ENCODE measurements at regions not wholly inside any gene's neighbourhood (a gene's known extent, or its start where the extent isn't known, plus 50 kb on each side); places are given as distances from the start of the nearest gene placed in this dataset.

- no peak for DNase-seq (ENCODE audit: low read depth in 1 of 2, low spot score in 1 of 2)
- no peak for FAIRE-seq
- POLR2A ChIA-PET, result no interaction called here
- 89% methylated on average over 3 of the region's 3 CpGs for WGBS (ENCODE audit: missing lambda C conversion rate)
- no peaks in the 10 kb centered on the region for H3K9me3 ChIP-seq
- H3K4me1 ChIP-seq, result no peaks in the 10 kb centered on the region
- CTCF ChIA-PET, result interaction anchor here (0.6 to 1.0 kb wide), 2 partner anchors 101 to 381 kb away, joined by 3 to 6 read pairs; no protein-coding TSS in a partner anchor
- ATAC-seq, result no peak
- no peak for TF ChIP-seq MAZ (IDR thresholded peaks at IDR 0.05; ENCODE audit: borderline replicate concordance, low read depth, low read length)
- no peak for TF ChIP-seq HES2 (IDR thresholded peaks at IDR 0.05)
- no peak for TF ChIP-seq EP300 (IDR thresholded peaks at IDR 0.05)
- no peak for TF ChIP-seq POLR2AphosphoS2 (conservative IDR thresholded peaks at IDR 0.05; ENCODE audit: low read length)
- TF ChIP-seq FOSB (CRISPR knock-in tag; IDR thresholded peaks at IDR 0.05), result no peak
- no peak for TF ChIP-seq HOXB13 (CRISPR knock-in tag; IDR thresholded peaks at IDR 0.05; ENCODE audit: low read depth)
- TF ChIP-seq HDAC2 (IDR thresholded peaks at IDR 0.05), result no peak
- no peak for TF ChIP-seq CEBPB (IDR thresholded peaks at IDR 0.05)
- TF ChIP-seq MAFK (IDR thresholded peaks at IDR 0.05; ENCODE audit: partially characterized antibody), result no peak
- no peak for TF ChIP-seq ATOH8 (CRISPR knock-in tag; IDR thresholded peaks at IDR 0.05; ENCODE audit: low read depth)
- no peak for TF ChIP-seq SREBF2 (IDR thresholded peaks at IDR 0.05)
- no peak overlapping the region for H3K4me2 ChIP-seq
- no peak overlapping the region for H3K4me3 ChIP-seq
- no peak overlapping the region for H3K27ac ChIP-seq
Measured at GRCh38 chr18:46276748-46277147, 172.6 kb downstream of the HAUS1 start.

- Histone ChIP-seq H3K27ac (no peak overlapping the region), H3K9me3 (no peaks in the 10 kb centered on the region), H3K4me3 (no peak overlapping the region), H3K4me2 (no peak overlapping the region), H3K4me1 (no peaks in the 10 kb centered on the region)
- FAIRE-seq, result no peak
- CTCF ChIA-PET, result interaction anchor here (1.0 to 6.2 kb wide), 8 partner anchors 13 to 381 kb away, joined by 3 to 109 read pairs (median 10); partner anchors contain the start of gene LOXHD1
- no peak for ATAC-seq
- TF ChIP-seq CTCF (IDR thresholded peaks at IDR 0.05) (no peak), SREBF2 (IDR thresholded peaks at IDR 0.05) (no peak), EHF (CRISPR knock-in tag; IDR thresholded peaks at IDR 0.05) (no peak)
- WGBS (ENCODE audit: missing lambda C conversion rate), result 59% methylated on average over 10 of the region's 10 CpGs
- DNase-seq (ENCODE audit: low read depth in 1 of 2, low spot score in 1 of 2), result no peak
- POLR2A ChIA-PET, result no interaction called here
Measured at GRCh38 chr18:46278481-46279465, 174.6 kb downstream of the HAUS1 start.

- WGBS (ENCODE audit: missing lambda C conversion rate), result 72% methylated on average over 6 of the region's 6 CpGs
- no peak for FAIRE-seq
- no peak overlapping the region for H3K4me2 ChIP-seq
- no peak for TF ChIP-seq RCOR1 (IDR thresholded peaks at IDR 0.05; ENCODE audit: low read depth, low read length)
- TF ChIP-seq CBX8 (IDR thresholded peaks at IDR 0.05), result no peak
- TF ChIP-seq HOXA7 (CRISPR knock-in tag; IDR thresholded peaks at IDR 0.05), result no peak
- DNase-seq (ENCODE audit: low read depth in 1 of 2, low spot score in 1 of 2), result no peak
- H3K9me3 ChIP-seq, result no peaks in the 10 kb centered on the region
- no peaks in the 10 kb centered on the region for H3K4me1 ChIP-seq
- CTCF ChIA-PET, result interaction anchor here (1.0 to 6.2 kb wide), 13 partner anchors 8 to 380 kb away, joined by 3 to 109 read pairs (median 10); partner anchors contain the start of gene LOXHD1
- no peak for ATAC-seq
- H3K4me3 ChIP-seq, result no peak overlapping the region
- POLR2A ChIA-PET, result no interaction called here
- H3K27ac ChIP-seq, result no peak overlapping the region
Measured at GRCh38 chr18:46279673-46280072, 175.5 kb downstream of the HAUS1 start.

All from A549 (cell line).